GM23338 (cell line): ENCODE measurements at regions not wholly inside any gene's neighbourhood (a gene's known extent, or its start where the extent isn't known, plus 50 kb on each side); places are given as distances from the start of the nearest gene placed in this dataset.

Experiments used
- ATAC-seq: fragments of 200-7000 bp; cut with Tn5 transposase; 3 replicates; pipeline ENCODE4 v1.9.1; 2020
- DNase-seq: peaks from one replicate; pipeline ENCODE4 v3.0.0-alpha.2; 2015; ENCODE audit warnings: low spot score
- H2AFZ ChIP-seq: fragments of 200-600 bp; sonication (generic); 2 replicates; pipeline ENCODE4 v1.8.0; 2016; ENCODE audit warnings: antibody characterized with exemption, mild to moderate bottlenecking, moderate library complexity
- H3F3A ChIP-seq: fragments of 200-600 bp; sonication (generic); replicated peaks from 2 replicates; pipeline ENCODE4 v1.8.0; 2017; ENCODE audit warnings: antibody characterized with exemption, mixed run types, low read depth
- H3K27ac ChIP-seq: fragments of 200-600 bp; sonication (generic); 2 replicates; pipeline ENCODE4 v1.6.1; 2016; ENCODE audit warnings: low read depth
- H3K27me3 ChIP-seq: fragments of 200-600 bp; sonication (generic); 2 replicates; pipeline ENCODE4 v1.8.0; 2016; ENCODE audit warnings: mild to moderate bottlenecking, mixed run types, moderate library complexity; ENCODE audit not compliant: insufficient read depth
- H3K36me3 ChIP-seq: fragments of 200-600 bp; sonication (generic); 2 replicates; pipeline ENCODE4 v1.8.0; 2016; ENCODE audit warnings: mild to moderate bottlenecking; ENCODE audit not compliant: insufficient read depth
- H3K4me1 ChIP-seq: fragments of 200-600 bp; sonication (generic); 2 replicates; pipeline ENCODE4 v1.8.0; 2016; ENCODE audit warnings: mild to moderate bottlenecking, moderate library complexity; ENCODE audit not compliant: insufficient read depth
- H3K4me2 ChIP-seq: fragments of 200-600 bp; sonication (generic); 2 replicates; pipeline ENCODE4 v1.7.1; 2017; ENCODE audit warnings: mixed run types
- H3K4me3 ChIP-seq: fragments of 200-600 bp; sonication (generic); 2 replicates; pipeline ENCODE4 v1.6.1; 2016; ENCODE audit warnings: mixed run types
- H3K79me2 ChIP-seq: fragments of 200-600 bp; sonication (generic); replicated peaks from 2 replicates; pipeline ENCODE4 v1.8.0; 2017; ENCODE audit warnings: mild to moderate bottlenecking; ENCODE audit not compliant: insufficient read depth
- H3K9me2 ChIP-seq: fragments of 200-600 bp; sonication (generic); 2 replicates; pipeline ENCODE4 v1.8.0; 2017; ENCODE audit not compliant: insufficient read depth
- H4K20me1 ChIP-seq: fragments of 200-600 bp; sonication (generic); replicated peaks from 2 replicates; pipeline ENCODE4 v1.8.0; 2017; ENCODE audit warnings: mild to moderate bottlenecking; ENCODE audit not compliant: insufficient read depth
- H3K27ac Mint-ChIP-seq: 2 replicates; pipeline ENCODE4 v1.8.0; 2020; ENCODE audit warnings: inconsistent platforms, mild to moderate bottlenecking, moderate library complexity, mixed read lengths
- H3K27me3 Mint-ChIP-seq: 3 replicates; pipeline ENCODE4 v1.8.0; 2022; ENCODE audit warnings: low read depth, mild to moderate bottlenecking, moderate library complexity, mixed read lengths, inconsistent platforms; ENCODE audit not compliant: insufficient read depth, poor library complexity
- H3K36me3 Mint-ChIP-seq: 3 replicates; pipeline ENCODE4 v1.8.0; 2021; ENCODE audit warnings: low read depth, mild to moderate bottlenecking, inconsistent platforms, moderate library complexity, mixed read lengths
- H3K4me1 Mint-ChIP-seq: 3 replicates; pipeline ENCODE4 v1.8.0; 2020; ENCODE audit warnings: mild to moderate bottlenecking, inconsistent platforms, mixed read lengths
- H3K4me3 Mint-ChIP-seq: 3 replicates; pipeline ENCODE4 v1.8.0; 2021; ENCODE audit warnings: moderate library complexity, mild to moderate bottlenecking, inconsistent platforms, mixed read lengths
- H3K9me3 Mint-ChIP-seq: 3 replicates; pipeline ENCODE4 v1.8.0; 2020; ENCODE audit warnings: moderate library complexity, mild to moderate bottlenecking, inconsistent platforms, mixed read lengths
- CTCF ChIP-seq, 2 experiments: fragments of 200-600 bp in 1 of 2; sonication (generic) in 1 of 2; conservative IDR thresholded peaks; 2 replicates each; pipeline versions ENCODE4 v1.5.1 to v1.6.1; 2016 to 2017; ENCODE audit warnings: antibody characterized with exemption in 2 of 2, low read depth in 2 of 2, mild to moderate bottlenecking in 2 of 2, moderate library complexity in 1 of 2
- EZH2 ChIP-seq: fragments of 200-600 bp; sonication (generic); IDR thresholded peaks from one replicate; pipeline ENCODE4 v1.8.0; 2017; ENCODE audit warnings: antibody characterized with exemption, mild to moderate bottlenecking, low read depth; ENCODE audit not compliant: unreplicated experiment
- NANOG ChIP-seq: IDR thresholded peaks from 2 replicates; pipeline ENCODE4 v1.6.1; 2016; ENCODE audit warnings: antibody characterized with exemption, borderline replicate concordance
- POLR2AphosphoS5 ChIP-seq: IDR thresholded peaks from 2 replicates; pipeline ENCODE4 v1.6.1; 2016; ENCODE audit warnings: antibody characterized with exemption, low read depth
- REST ChIP-seq: IDR thresholded peaks from one replicate; pipeline ENCODE4 v1.6.1; 2018; ENCODE audit warnings: antibody characterized with exemption; ENCODE audit not compliant: unreplicated experiment
- ZNF114 ChIP-seq: fragments of 250-450 bp; sonication (Bioruptor Pico); IDR thresholded peaks from 2 replicates; pipeline ENCODE4 v1.5.0; 2020; ENCODE audit warnings: mild to moderate bottlenecking, moderate library complexity

GRCh38 chr2:150358468-150358807 is 129.0 kb downstream of the RND3 start:
- H3K27ac Mint-ChIP-seq, result no peak overlapping the region
- Histone ChIP-seq H3K27me3 (no peaks in the 10 kb centered on the region), H3K9me2 (peaks cover 13% of the 10 kb centered on the region), H2AFZ (no peak overlapping the region), H3K79me2 (no peaks in the 10 kb centered on the region), H3F3A (no peaks in the 10 kb centered on the region), H3K4me1 (peaks cover 4% of the 10 kb centered on the region; the same call in 1 of the 2 replicates), H3K36me3 (no peaks in the 10 kb centered on the region), H3K4me3 (no peak overlapping the region), H4K20me1 (no peaks in the 10 kb centered on the region), H3K4me2 (no peak overlapping the region), H3K27ac (no peak overlapping the region)
- DNase-seq (no peak), ATAC-seq (no peak)
- no peaks in the 10 kb centered on the region for H3K36me3 Mint-ChIP-seq
- H3K4me3 Mint-ChIP-seq, result no peak overlapping the region
- H3K9me3 Mint-ChIP-seq, result no peaks in the 10 kb centered on the region; the same call in 2 of the 3 replicates
- TF ChIP-seq ZNF114 (CRISPR knock-in tag) (no peak), EZH2 (no peak), POLR2AphosphoS5 (no peak)
- H3K4me1 Mint-ChIP-seq, result peaks cover 5% of the 10 kb centered on the region; the same call in 2 of the 3 replicates
- H3K27me3 Mint-ChIP-seq, result no peaks in the 10 kb centered on the region

- no peak overlapping the region for H3K4me2 ChIP-seq
- Mint-ChIP-seq H3K9me3 (no peaks in the 10 kb centered on the region; the same call in 2 of the 3 replicates), H3K27ac (no peak overlapping the region), H3K36me3 (no peaks in the 10 kb centered on the region), H3K4me3 (no peak overlapping the region), H3K4me1 (peaks cover 7% of the 10 kb centered on the region; the same call in 2 of the 3 replicates), H3K27me3 (no peaks in the 10 kb centered on the region)
- TF ChIP-seq NANOG, result no peak
- TF ChIP-seq REST, result no peak
- TF ChIP-seq CTCF (conservative IDR thresholded peaks at IDR 0.05; ENCODE audit: low read depth in 2 of 2), result no peak
- TF ChIP-seq POLR2AphosphoS5, result no peak
- peaks cover 8% of the 10 kb centered on the region; the same call in 1 of the 2 replicates for H3K4me1 ChIP-seq
- no peak overlapping the region for H3K27ac ChIP-seq
- H4K20me1 ChIP-seq, result no peaks in the 10 kb centered on the region
- no peaks in the 10 kb centered on the region for H3F3A ChIP-seq
- DNase-seq (no peak), ATAC-seq (no peak)
- H3K27me3 ChIP-seq, result no peaks in the 10 kb centered on the region
- no peak overlapping the region for H3K4me3 ChIP-seq
- H3K9me2 ChIP-seq, result peaks cover 8% of the 10 kb centered on the region
- H2AFZ ChIP-seq, result no peak overlapping the region
- no peaks in the 10 kb centered on the region for H3K79me2 ChIP-seq
- H3K36me3 ChIP-seq, result no peaks in the 10 kb centered on the region
Measured at GRCh38 chr2:150357770-150358467, 129.5 kb downstream of the RND3 start.
